ENCODE measurements at regions not wholly inside any gene's neighbourhood (a gene's known extent, or its start where the extent isn't known, plus 50 kb on each side); places are given as distances from the start of the nearest gene placed in this dataset.

GRCh38 chr11:127080735-127081134 lies 80.2 kb upstream of the KIRREL3 start:
- Histone ChIP-seq H3K4me3 (ENCODE audit: insufficient read length, low read depth) (no peak overlapping the region), H3K4me1 (ENCODE audit: insufficient read depth, insufficient read length) (peaks cover 3% of the 10 kb centered on the region), H3K9ac (ENCODE audit: insufficient read length, low read depth) (no peak overlapping the region), H3K27me3 (ENCODE audit: insufficient read depth, insufficient read length) (no peaks in the 10 kb centered on the region), H3K9me3 (ENCODE audit: insufficient read depth, low read length) (no peaks in the 10 kb centered on the region), H3K36me3 (ENCODE audit: insufficient read depth, insufficient read length, low read length) (no peaks in the 10 kb centered on the region)
- no peak for DNase-seq (ENCODE audit: low read depth, low spot score)
- TF ChIP-seq SUZ12 (IDR thresholded peaks at IDR 0.05; ENCODE audit: extremely low read depth, insufficient read depth, insufficient read length) = no peak
- no peak for TF ChIP-seq ZNF274 (IDR thresholded peaks at IDR 0.05; ENCODE audit: low read depth, low read length)
- no peak for TF ChIP-seq YY1 (IDR thresholded peaks at IDR 0.05; ENCODE audit: insufficient read depth, insufficient read length)

DNA sequence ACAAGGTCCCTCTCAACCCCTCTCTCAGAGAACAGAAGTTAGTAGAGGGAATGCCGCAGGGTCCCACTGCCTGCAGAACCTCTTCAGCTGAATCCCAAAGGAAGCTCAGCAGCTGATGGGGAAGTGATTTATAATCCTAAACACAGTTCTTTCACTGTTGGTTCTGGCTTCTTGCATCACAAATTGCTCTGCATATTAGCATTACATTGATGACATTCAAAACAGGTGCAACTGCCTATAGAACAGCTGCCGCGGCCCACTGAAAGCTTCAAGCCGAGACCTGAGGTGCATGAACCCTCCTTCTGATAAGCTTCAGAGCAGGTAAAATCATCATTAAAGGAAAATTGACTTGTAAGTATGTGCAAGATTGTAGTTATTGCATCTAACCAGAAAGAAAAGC lies 75.2 kb upstream of the KIRREL3 start:
- Histone ChIP-seq H3K4me3 (ENCODE audit: insufficient read length, low read depth) (no peak overlapping the region), H3K9ac (ENCODE audit: insufficient read length, low read depth) (no peak overlapping the region), H3K27me3 (ENCODE audit: insufficient read depth, insufficient read length) (no peaks in the 10 kb centered on the region), H3K4me1 (ENCODE audit: insufficient read depth, insufficient read length) (no peaks in the 10 kb centered on the region), H3K9me3 (ENCODE audit: insufficient read depth, low read length) (no peaks in the 10 kb centered on the region), H3K36me3 (ENCODE audit: insufficient read depth, insufficient read length, low read length) (no peaks in the 10 kb centered on the region)
- DNase-seq (ENCODE audit: low read depth, low spot score) = no peak
- TF ChIP-seq SUZ12 (IDR thresholded peaks at IDR 0.05; ENCODE audit: extremely low read depth, insufficient read depth, insufficient read length) (no peak), ZNF274 (IDR thresholded peaks at IDR 0.05; ENCODE audit: low read depth, low read length) (no peak), YY1 (IDR thresholded peaks at IDR 0.05; ENCODE audit: insufficient read depth, insufficient read length) (no peak)

GRCh38 chr11:127074151-127074761 lies 73.7 kb upstream of the KIRREL3 start:
- H3K4me1 ChIP-seq (ENCODE audit: insufficient read depth, insufficient read length) = no peaks in the 10 kb centered on the region
- no peaks in the 10 kb centered on the region for H3K9me3 ChIP-seq (ENCODE audit: insufficient read depth, low read length)
- H3K27me3 ChIP-seq (ENCODE audit: insufficient read depth, insufficient read length) = no peaks in the 10 kb centered on the region
- no peak for TF ChIP-seq YY1 (IDR thresholded peaks at IDR 0.05; ENCODE audit: insufficient read depth, insufficient read length)
- no peak for TF ChIP-seq SUZ12 (IDR thresholded peaks at IDR 0.05; ENCODE audit: extremely low read depth, insufficient read depth, insufficient read length)
- TF ChIP-seq ZNF274 (IDR thresholded peaks at IDR 0.05; ENCODE audit: low read depth, low read length) = no peak
- no peaks in the 10 kb centered on the region for H3K36me3 ChIP-seq (ENCODE audit: insufficient read depth, insufficient read length, low read length)
- no peak overlapping the region for H3K4me3 ChIP-seq (ENCODE audit: insufficient read length, low read depth)
- peak; percentile 20 for DNase-seq (ENCODE audit: low read depth, low spot score)
- no peak overlapping the region for H3K9ac ChIP-seq (ENCODE audit: insufficient read length, low read depth)

DNA sequence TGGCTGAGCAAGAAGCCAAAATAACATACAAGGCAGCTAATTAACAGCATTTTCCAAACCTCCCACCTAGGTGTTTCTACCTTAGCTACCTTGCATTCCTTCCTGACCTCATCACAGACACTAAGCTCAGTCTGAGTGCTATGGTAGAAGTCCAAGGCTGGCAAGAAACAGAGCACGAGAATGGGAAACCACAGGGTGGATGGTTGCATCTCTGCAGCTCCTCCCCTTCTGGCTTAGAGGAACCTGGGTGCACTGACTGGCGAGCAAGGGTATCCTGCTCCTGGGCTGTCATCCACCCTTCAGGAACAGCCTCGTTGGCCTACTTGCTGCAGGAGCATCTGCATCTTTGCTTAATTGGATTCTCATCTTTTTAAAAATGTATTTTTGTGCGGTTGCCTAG lies 73.1 kb upstream of the KIRREL3 start:
- Histone ChIP-seq H3K4me1 (ENCODE audit: insufficient read depth, insufficient read length) (no peaks in the 10 kb centered on the region), H3K4me3 (ENCODE audit: insufficient read length, low read depth) (no peak overlapping the region), H3K9ac (ENCODE audit: insufficient read length, low read depth) (no peak overlapping the region), H3K9me3 (ENCODE audit: insufficient read depth, low read length) (no peaks in the 10 kb centered on the region), H3K36me3 (ENCODE audit: insufficient read depth, insufficient read length, low read length) (no peaks in the 10 kb centered on the region), H3K27me3 (ENCODE audit: insufficient read depth, insufficient read length) (no peaks in the 10 kb centered on the region)
- no peak for DNase-seq (ENCODE audit: low read depth, low spot score)
- no peak for TF ChIP-seq SUZ12 (IDR thresholded peaks at IDR 0.05; ENCODE audit: extremely low read depth, insufficient read depth, insufficient read length)
- TF ChIP-seq ZNF274 (IDR thresholded peaks at IDR 0.05; ENCODE audit: low read depth, low read length) = no peak
- no peak for TF ChIP-seq YY1 (IDR thresholded peaks at IDR 0.05; ENCODE audit: insufficient read depth, insufficient read length)

DNA sequence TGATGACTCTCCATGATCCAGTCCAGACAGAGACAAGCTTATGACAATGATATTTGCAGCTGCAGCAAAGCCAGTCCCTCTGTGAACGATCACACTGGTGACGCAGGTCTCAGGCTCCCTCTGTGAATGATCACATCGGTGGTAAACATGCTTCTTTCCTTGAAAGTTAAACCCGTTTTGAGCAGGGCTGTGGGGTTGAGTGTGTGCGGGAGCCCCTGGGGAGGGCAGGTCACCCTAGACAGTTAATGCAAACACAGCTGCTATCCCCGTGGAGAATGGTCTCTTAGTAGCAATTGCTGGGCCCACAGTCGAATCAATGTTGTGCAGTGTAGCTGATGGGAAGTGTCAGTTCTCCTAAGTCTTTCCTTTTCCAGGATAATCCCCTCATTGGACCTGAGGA lies 71.0 kb upstream of the KIRREL3 start:
- TF ChIP-seq SUZ12 (IDR thresholded peaks at IDR 0.05; ENCODE audit: extremely low read depth, insufficient read depth, insufficient read length) (no peak), ZNF274 (IDR thresholded peaks at IDR 0.05; ENCODE audit: low read depth, low read length) (no peak), YY1 (IDR thresholded peaks at IDR 0.05; ENCODE audit: insufficient read depth, insufficient read length) (no peak)
- DNase-seq (ENCODE audit: low read depth, low spot score) = no peak

DNA sequence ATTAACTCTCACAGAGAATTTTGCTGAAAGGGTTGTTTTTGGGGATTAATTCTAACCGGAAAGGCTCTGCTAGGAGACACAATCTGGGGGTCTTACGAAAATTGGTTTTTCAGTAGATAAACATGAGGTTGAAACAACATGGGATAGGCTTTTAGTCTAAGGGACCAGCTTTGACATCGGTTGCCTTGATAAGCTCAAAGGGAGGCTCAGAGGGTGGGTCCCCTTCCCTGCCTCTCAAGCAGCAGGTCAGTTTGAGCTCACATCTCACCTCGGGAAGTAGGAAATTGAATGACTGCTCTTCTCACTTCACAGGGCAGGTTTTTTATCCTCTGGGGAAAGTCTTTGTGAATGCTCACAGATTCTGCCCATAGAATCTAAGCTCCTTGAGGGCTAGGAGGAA lies 70.2 kb upstream of the KIRREL3 start:
- Histone ChIP-seq H3K9me3 (ENCODE audit: insufficient read depth, low read length) (no peaks in the 10 kb centered on the region), H3K4me1 (ENCODE audit: insufficient read depth, insufficient read length) (no peaks in the 10 kb centered on the region), H3K27me3 (ENCODE audit: insufficient read depth, insufficient read length) (no peaks in the 10 kb centered on the region), H3K9ac (ENCODE audit: insufficient read length, low read depth) (no peak overlapping the region), H3K4me3 (ENCODE audit: insufficient read length, low read depth) (no peak overlapping the region), H3K36me3 (ENCODE audit: insufficient read depth, insufficient read length, low read length) (no peaks in the 10 kb centered on the region)
- TF ChIP-seq SUZ12 (IDR thresholded peaks at IDR 0.05; ENCODE audit: extremely low read depth, insufficient read depth, insufficient read length) (no peak), YY1 (IDR thresholded peaks at IDR 0.05; ENCODE audit: insufficient read depth, insufficient read length) (no peak), ZNF274 (IDR thresholded peaks at IDR 0.05; ENCODE audit: low read depth, low read length) (no peak)
- no peak for DNase-seq (ENCODE audit: low read depth, low spot score)

More for the DNA sequence above, 71.0 kb upstream of the KIRREL3 start:
- no peak overlapping the region for H3K9ac ChIP-seq (ENCODE audit: insufficient read length, low read depth)
- no peaks in the 10 kb centered on the region for H3K27me3 ChIP-seq (ENCODE audit: insufficient read depth, insufficient read length)
- H3K4me1 ChIP-seq (ENCODE audit: insufficient read depth, insufficient read length) = no peaks in the 10 kb centered on the region
- no peaks in the 10 kb centered on the region for H3K9me3 ChIP-seq (ENCODE audit: insufficient read depth, low read length)
- H3K4me3 ChIP-seq (ENCODE audit: insufficient read length, low read depth) = no peak overlapping the region
- H3K36me3 ChIP-seq (ENCODE audit: insufficient read depth, insufficient read length, low read length) = no peaks in the 10 kb centered on the region

- Histone ChIP-seq H3K4me1 (ENCODE audit: insufficient read depth, insufficient read length) (no peaks in the 10 kb centered on the region), H3K9ac (ENCODE audit: insufficient read length, low read depth) (no peak overlapping the region), H3K4me3 (ENCODE audit: insufficient read length, low read depth) (no peak overlapping the region), H3K27me3 (ENCODE audit: insufficient read depth, insufficient read length) (no peaks in the 10 kb centered on the region), H3K9me3 (ENCODE audit: insufficient read depth, low read length) (no peaks in the 10 kb centered on the region), H3K36me3 (ENCODE audit: insufficient read depth, insufficient read length, low read length) (no peaks in the 10 kb centered on the region)
- no peak for DNase-seq (ENCODE audit: low read depth, low spot score)
- TF ChIP-seq YY1 (IDR thresholded peaks at IDR 0.05; ENCODE audit: insufficient read depth, insufficient read length) (no peak), SUZ12 (IDR thresholded peaks at IDR 0.05; ENCODE audit: extremely low read depth, insufficient read depth, insufficient read length) (no peak), ZNF274 (IDR thresholded peaks at IDR 0.05; ENCODE audit: low read depth, low read length) (no peak)
These were observed 66.0 kb upstream of the KIRREL3 start for GRCh38 chr11:127066401-127067090.
